Activated T-helper 17 cell treated with anti-CD3 and anti-CD28 coated beads, Interleukin-2, amount 50 U/mL, for 72 hours (primary cell): ENCODE measurements at regions not wholly inside any gene's neighbourhood (a gene's known extent, or its start where the extent isn't known, plus 50 kb on each side); places are given as distances from the start of the nearest gene placed in this dataset.

Source experiments
- ATAC-seq: fragments of 150-1000 bp; cut with Tn5 transposase; replicated peaks from 2 replicates; pipeline ENCODE4 v1.10.0; 2021; ENCODE audit warnings: mild to moderate bottlenecking, moderate library complexity
- H3K27ac Mint-ChIP-seq: one replicate; pipeline ENCODE4 v1.8.0; 2022; ENCODE audit warnings: mixed read lengths
- H3K27me3 Mint-ChIP-seq: one replicate; pipeline ENCODE4 v1.8.0; 2022; ENCODE audit warnings: mixed read lengths
- H3K36me3 Mint-ChIP-seq: one replicate; pipeline ENCODE4 v1.8.0; 2022; ENCODE audit warnings: low read depth, mild to moderate bottlenecking, mixed read lengths
- H3K4me1 Mint-ChIP-seq: one replicate; pipeline ENCODE4 v1.8.0; 2022; ENCODE audit warnings: mixed read lengths
- H3K4me3 Mint-ChIP-seq: one replicate; pipeline ENCODE4 v1.8.0; 2022; ENCODE audit warnings: mild to moderate bottlenecking, mixed read lengths
- H3K9me3 Mint-ChIP-seq: one replicate; pipeline ENCODE4 v1.8.0; 2022; ENCODE audit warnings: mixed read lengths

- Mint-ChIP-seq H3K27me3 (peaks cover 5% of the 10 kb centered on the region), H3K4me3 (no peak overlapping the region), H3K4me1 (no peaks in the 10 kb centered on the region), H3K36me3 (no peaks in the 10 kb centered on the region), H3K27ac (no peak overlapping the region), H3K9me3 (peaks cover 5% of the 10 kb centered on the region)
- no peak for ATAC-seq
These were observed 60.0 kb downstream of the NRN1 start for GRCh38 chr6:5946701-5947100.

DNA sequence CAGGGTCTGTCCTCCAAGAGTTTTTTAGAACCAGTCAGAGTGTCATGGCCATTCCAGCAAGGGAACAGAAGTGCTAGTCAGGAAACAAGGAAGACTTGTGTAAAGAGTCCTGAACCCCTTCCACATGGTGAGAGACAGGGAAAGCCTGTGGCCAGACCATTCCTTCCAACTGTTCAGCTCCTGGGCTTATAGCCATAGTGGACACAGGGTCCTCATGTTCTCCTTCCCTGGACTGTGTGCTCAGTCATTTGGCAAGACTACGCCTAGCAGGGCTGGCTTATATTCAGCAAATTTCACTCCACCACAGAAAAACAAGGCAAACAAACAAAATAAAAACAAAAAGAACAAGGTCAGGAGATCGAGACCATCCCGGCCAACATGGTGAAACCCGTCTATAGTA, 60.5 kb downstream of the NRN1 start:
- Mint-ChIP-seq H3K36me3 (no peaks in the 10 kb centered on the region), H3K4me1 (no peaks in the 10 kb centered on the region), H3K27me3 (peaks cover 5% of the 10 kb centered on the region), H3K9me3 (peaks cover 5% of the 10 kb centered on the region), H3K27ac (no peak overlapping the region), H3K4me3 (no peak overlapping the region)
- no peak for ATAC-seq

- ATAC-seq = no peak
- no peaks in the 10 kb centered on the region for H3K36me3 Mint-ChIP-seq
- no peak overlapping the region for H3K27ac Mint-ChIP-seq
- no peaks in the 10 kb centered on the region for H3K4me1 Mint-ChIP-seq
- H3K27me3 Mint-ChIP-seq = peaks cover 4% of the 10 kb centered on the region
- peaks cover 5% of the 10 kb centered on the region for H3K9me3 Mint-ChIP-seq
- H3K4me3 Mint-ChIP-seq = no peak overlapping the region
These were observed 63.1 kb downstream of the NRN1 start for GRCh38 chr6:5943591-5943990.

GRCh38 chr6:5942591-5942990, 64.1 kb downstream of the NRN1 start:
- Mint-ChIP-seq H3K36me3 (no peaks in the 10 kb centered on the region), H3K27me3 (no peaks in the 10 kb centered on the region), H3K27ac (no peak overlapping the region)

GRCh38 chr6:5941188-5941587, 65.5 kb downstream of the NRN1 start:
- ATAC-seq = no peak
- Mint-ChIP-seq H3K27me3 (peaks cover 5% of the 10 kb centered on the region), H3K4me3 (no peak overlapping the region)

More at GRCh38 chr6:5942591-5942990, 64.1 kb downstream of the NRN1 start:
- no peak overlapping the region for H3K4me3 Mint-ChIP-seq
- no peaks in the 10 kb centered on the region for H3K4me1 Mint-ChIP-seq
- H3K9me3 Mint-ChIP-seq = peaks cover 5% of the 10 kb centered on the region
- ATAC-seq = no peak

GRCh38 chr6:5938934-5939333, 67.8 kb downstream of the NRN1 start:
- Mint-ChIP-seq H3K9me3 (peaks cover 5% of the 10 kb centered on the region), H3K36me3 (no peaks in the 10 kb centered on the region), H3K4me1 (no peaks in the 10 kb centered on the region), H3K27ac (no peak overlapping the region), H3K4me3 (no peak overlapping the region), H3K27me3 (peaks cover 13% of the 10 kb centered on the region)
- ATAC-seq = no peak

More at GRCh38 chr6:5941188-5941587, 65.5 kb downstream of the NRN1 start:
- Mint-ChIP-seq H3K4me1 (no peaks in the 10 kb centered on the region), H3K36me3 (no peaks in the 10 kb centered on the region), H3K9me3 (peaks cover 5% of the 10 kb centered on the region), H3K27ac (no peak overlapping the region)

GRCh38 chr6:5937936-5938706, 68.6 kb downstream of the NRN1 start:
- Mint-ChIP-seq H3K36me3 (no peaks in the 10 kb centered on the region), H3K9me3 (peaks cover under 1% of the 10 kb centered on the region), H3K27me3 (peaks cover 13% of the 10 kb centered on the region), H3K4me3 (no peak overlapping the region), H3K4me1 (no peaks in the 10 kb centered on the region), H3K27ac (no peak overlapping the region)
- no peak for ATAC-seq

GRCh38 chr6:5937169-5937909, 69.4 kb downstream of the NRN1 start:
- H3K27me3 Mint-ChIP-seq = peaks cover 19% of the 10 kb centered on the region
- no peak overlapping the region for H3K27ac Mint-ChIP-seq
- no peaks in the 10 kb centered on the region for H3K4me1 Mint-ChIP-seq
- ATAC-seq = no peak
- H3K4me3 Mint-ChIP-seq = no peak overlapping the region
- no peaks in the 10 kb centered on the region for H3K36me3 Mint-ChIP-seq
- no peaks in the 10 kb centered on the region for H3K9me3 Mint-ChIP-seq

GRCh38 chr6:5936631-5937030, 70.1 kb downstream of the NRN1 start:
- Mint-ChIP-seq H3K4me3 (no peak overlapping the region), H3K27ac (no peak overlapping the region), H3K4me1 (no peaks in the 10 kb centered on the region), H3K9me3 (no peaks in the 10 kb centered on the region), H3K27me3 (peaks cover 21% of the 10 kb centered on the region), H3K36me3 (no peaks in the 10 kb centered on the region)
- no peak for ATAC-seq

- H3K4me3 Mint-ChIP-seq = no peak overlapping the region
- peaks cover 21% of the 10 kb centered on the region for H3K27me3 Mint-ChIP-seq
- no peaks in the 10 kb centered on the region for H3K36me3 Mint-ChIP-seq
- ATAC-seq = no peak
- no peaks in the 10 kb centered on the region for H3K9me3 Mint-ChIP-seq
- H3K4me1 Mint-ChIP-seq = no peaks in the 10 kb centered on the region
- no peak overlapping the region for H3K27ac Mint-ChIP-seq
These were observed 70.6 kb downstream of the NRN1 start for GRCh38 chr6:5936140-5936539.

DNA sequence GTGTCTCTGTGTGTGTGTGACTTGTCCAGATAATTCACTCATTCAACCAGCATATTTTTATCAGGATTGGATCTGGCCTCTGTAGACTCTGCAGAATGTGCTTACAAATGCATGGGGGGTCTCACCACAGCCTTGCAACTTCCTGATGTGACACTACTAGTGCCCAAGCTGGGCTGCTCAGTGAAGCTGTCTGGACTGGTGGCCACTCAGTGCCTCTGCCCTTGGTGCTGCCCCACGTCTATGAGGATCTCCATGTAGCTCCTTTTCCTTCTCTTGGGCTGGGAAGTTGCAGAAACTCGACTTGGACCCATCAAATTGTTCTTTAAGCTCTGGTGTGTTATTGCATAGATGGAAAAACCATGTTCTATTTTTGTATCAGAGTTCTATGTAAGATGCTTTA, 75.8 kb downstream of the NRN1 start:
- H3K4me1 Mint-ChIP-seq = no peaks in the 10 kb centered on the region
- no peak overlapping the region for H3K27ac Mint-ChIP-seq
- H3K4me3 Mint-ChIP-seq = no peak overlapping the region
- peaks cover 16% of the 10 kb centered on the region for H3K27me3 Mint-ChIP-seq
- ATAC-seq = no peak
- no peaks in the 10 kb centered on the region for H3K9me3 Mint-ChIP-seq
- no peaks in the 10 kb centered on the region for H3K36me3 Mint-ChIP-seq

DNA sequence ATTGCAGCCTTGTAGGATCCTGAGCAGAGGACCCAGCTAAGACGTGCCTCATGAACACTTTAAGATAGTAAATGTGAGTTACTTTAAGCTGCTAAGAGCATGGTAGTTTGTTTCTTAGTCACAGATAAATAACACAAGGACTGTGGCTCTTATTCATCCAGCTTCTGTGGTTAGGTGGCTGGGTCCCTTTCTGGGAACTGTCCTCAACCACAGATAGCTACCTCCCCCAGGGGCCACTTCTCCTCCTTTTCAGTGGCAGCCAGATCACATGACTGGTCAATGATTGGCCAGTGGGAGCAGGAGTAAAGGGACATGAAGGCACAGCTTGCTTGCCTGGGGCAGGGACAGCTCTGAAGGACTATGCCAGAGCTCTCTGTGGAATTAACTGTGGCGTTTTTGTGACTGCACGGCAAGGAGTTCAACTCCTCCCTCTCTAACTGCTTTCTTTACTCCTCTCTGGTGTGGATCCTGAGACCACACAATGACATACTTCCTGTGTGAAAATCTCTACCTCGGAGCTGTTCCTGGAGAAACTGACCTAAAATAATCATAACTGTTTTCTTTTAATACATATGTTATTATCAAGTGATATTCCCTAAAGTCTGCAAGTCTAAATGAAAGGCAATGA, 76.5 kb downstream of the NRN1 start:
- no peak overlapping the region for H3K4me3 Mint-ChIP-seq
- no peaks in the 10 kb centered on the region for H3K4me1 Mint-ChIP-seq
- peak; percentile 83 for ATAC-seq
- H3K9me3 Mint-ChIP-seq = no peaks in the 10 kb centered on the region
- H3K36me3 Mint-ChIP-seq = no peaks in the 10 kb centered on the region
- H3K27ac Mint-ChIP-seq = no peak overlapping the region
- H3K27me3 Mint-ChIP-seq = peaks cover 12% of the 10 kb centered on the region

- no peak overlapping the region for H3K27ac Mint-ChIP-seq
- no peaks in the 10 kb centered on the region for H3K4me1 Mint-ChIP-seq
- ATAC-seq = no peak
- no peaks in the 10 kb centered on the region for H3K9me3 Mint-ChIP-seq
- H3K36me3 Mint-ChIP-seq = no peaks in the 10 kb centered on the region
- H3K27me3 Mint-ChIP-seq = peaks cover 10% of the 10 kb centered on the region
- H3K4me3 Mint-ChIP-seq = no peak overlapping the region
These were observed 82.9 kb downstream of the NRN1 start for GRCh38 chr6:5923840-5924239.

DNA sequence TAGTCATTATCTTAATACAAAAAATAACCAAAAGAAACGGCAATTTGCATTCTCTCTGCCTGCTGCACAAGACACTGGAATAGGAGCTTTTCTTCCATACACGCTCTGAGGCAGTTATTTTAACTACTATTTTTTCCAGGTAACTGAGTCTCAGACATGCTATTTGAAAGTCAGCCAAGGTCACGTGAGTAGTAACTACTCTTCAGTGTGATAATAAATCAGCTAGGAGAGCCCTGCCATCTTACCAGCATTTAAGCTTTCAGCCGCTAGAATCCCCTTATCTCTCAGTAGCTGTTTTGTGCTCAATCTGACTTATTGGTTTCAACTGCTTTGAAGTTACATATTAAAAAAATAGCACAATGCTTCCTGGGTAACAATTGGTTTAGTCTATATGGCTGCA, 84.5 kb downstream of the NRN1 start:
- Mint-ChIP-seq H3K4me3 (no peak overlapping the region), H3K9me3 (no peaks in the 10 kb centered on the region), H3K27me3 (peaks cover 12% of the 10 kb centered on the region), H3K27ac (no peak overlapping the region), H3K36me3 (no peaks in the 10 kb centered on the region), H3K4me1 (no peaks in the 10 kb centered on the region)
- ATAC-seq = no peak

DNA sequence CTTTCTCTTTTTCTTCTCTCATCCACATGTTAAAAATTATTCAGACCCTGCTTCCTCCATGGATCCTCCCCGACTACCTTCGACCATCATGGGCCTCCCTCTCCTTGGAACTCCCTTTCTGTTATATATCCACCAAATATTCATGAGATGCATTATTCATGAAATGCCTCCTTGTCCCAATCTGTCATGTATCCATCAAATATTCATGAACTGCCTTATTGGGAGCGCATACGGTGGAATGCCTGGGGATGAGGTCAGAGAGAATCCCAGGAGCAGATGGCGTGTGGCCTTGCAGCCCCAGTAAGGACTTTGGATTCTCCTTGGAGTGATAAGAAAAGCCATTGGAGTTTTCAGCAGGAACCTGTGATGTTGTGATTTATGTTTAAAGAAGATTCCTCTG, 97.0 kb downstream of the NRN1 start:
- Mint-ChIP-seq H3K9me3 (peaks cover 4% of the 10 kb centered on the region), H3K4me1 (no peaks in the 10 kb centered on the region), H3K27ac (no peak overlapping the region), H3K4me3 (no peak overlapping the region), H3K27me3 (no peaks in the 10 kb centered on the region), H3K36me3 (no peaks in the 10 kb centered on the region)
- no peak for ATAC-seq
